GM10266 (cell line): ENCODE measurements at regions not wholly inside any gene's neighbourhood (a gene's known extent, or its start where the extent isn't known, plus 50 kb on each side); places are given as distances from the start of the nearest gene placed in this dataset.

Source experiments
- DNase-seq: peaks from one replicate; pipeline ENCODE4 v3.0.0; 2012; ENCODE audit errors: extremely low spot score
- CTCF ChIP-seq: IDR thresholded peaks from 2 replicates; pipeline ENCODE4 v1.5.1; 2012; ENCODE audit warnings: mild to moderate bottlenecking, low read depth; ENCODE audit not compliant: control insufficient read depth, insufficient read depth; ENCODE audit errors: missing control alignments

- no peak for DNase-seq
Observed at GRCh38 chr20:18908109-18908508, 94.5 kb downstream of the SCP2D1 start.

GRCh38 chr20:18909254-18909653 is 95.7 kb downstream of the SCP2D1 start:
- no peak for DNase-seq
- TF ChIP-seq CTCF, result no peak

More at GRCh38 chr20:18908109-18908508, 94.5 kb downstream of the SCP2D1 start:
- no peak for TF ChIP-seq CTCF

- no peak for DNase-seq
- TF ChIP-seq CTCF, result no peak
Observed at GRCh38 chr20:18913701-18914100, 100.1 kb downstream of the SCP2D1 start.

GRCh38 chr20:18914796-18915195 is 101.2 kb downstream of the SCP2D1 start:
- DNase-seq, result no peak
- no peak for TF ChIP-seq CTCF

GRCh38 chr20:18916886-18917750 is 103.5 kb downstream of the SCP2D1 start:
- no peak for DNase-seq
- no peak for TF ChIP-seq CTCF

GRCh38 chr20:18919996-18920395 is 106.4 kb downstream of the SCP2D1 start:
- TF ChIP-seq CTCF, result no peak
- DNase-seq, result no peak

- TF ChIP-seq CTCF, result no peak
- DNase-seq, result no peak
Observed at GRCh38 chr20:18921291-18921690, 107.7 kb downstream of the SCP2D1 start.
